DND-41 (cell line): ENCODE measurements at regions not wholly inside any gene's neighbourhood (a gene's known extent, or its start where the extent isn't known, plus 50 kb on each side); places are given as distances from the start of the nearest gene placed in this dataset.
"Not testable (repeated sequence)": the region's sequence is repeated elsewhere in the genome, so short reads cannot be mapped to it uniquely, and the experiment has no call there.

Source experiments
- ATAC-seq: fragments of 200-7000 bp; cut with Tn5 transposase; 3 replicates; pipeline ENCODE4 v1.9.1; 2021; ENCODE audit warnings: low read depth; ENCODE audit not compliant: insufficient read depth
- DNase-seq: peaks from one replicate; pipeline ENCODE4 v3.0.0-alpha.2; 2020
- H2AFZ ChIP-seq: 2 replicates; pipeline ENCODE4 v1.6.0; 2012; ENCODE audit warnings: low read depth, low read length
- H3K27ac ChIP-seq: 2 replicates; pipeline ENCODE4 v1.5.1; 2012; ENCODE audit warnings: low read length, inconsistent platforms
- H3K27me3 ChIP-seq: fragments of 200-600 bp; sonication (generic); 2 replicates; pipeline ENCODE4 v1.6.0; 2012; ENCODE audit warnings: low read length, mild to moderate bottlenecking, inconsistent platforms; ENCODE audit not compliant: insufficient read depth, poor library complexity
- H3K36me3 ChIP-seq: 2 replicates; pipeline ENCODE4 v1.5.1; 2012; ENCODE audit warnings: low read length, inconsistent platforms; ENCODE audit not compliant: insufficient read depth
- H3K4me1 ChIP-seq: 2 replicates; pipeline ENCODE4 v1.5.1; 2012; ENCODE audit warnings: mild to moderate bottlenecking, low read length; ENCODE audit not compliant: insufficient read depth
- H3K4me2 ChIP-seq: 2 replicates; pipeline ENCODE4 v1.6.0; 2012; ENCODE audit warnings: mild to moderate bottlenecking, moderate library complexity, low read length, inconsistent platforms; ENCODE audit not compliant: insufficient read depth
- H3K4me3 ChIP-seq, 2 experiments: fragments of 200-600 bp in 1 of 2; shearing (Covaris generic) in 1 of 2; 2 replicates each; pipeline ENCODE4 v1.5.1; 2012 to 2016; ENCODE audit warnings: inconsistent platforms in 2 of 2, low read length in 2 of 2, mild to moderate bottlenecking in 2 of 2, low read depth in 1 of 2, moderate library complexity in 1 of 2
- H3K79me2 ChIP-seq: 2 replicates; pipeline ENCODE4 v1.6.0; 2012; ENCODE audit warnings: low read length, inconsistent platforms; ENCODE audit not compliant: insufficient read depth
- H3K9ac ChIP-seq: 2 replicates; pipeline ENCODE4 v1.6.0; 2012; ENCODE audit warnings: low read depth, mild to moderate bottlenecking, inconsistent platforms, low read length, moderate library complexity
- H3K9me3 ChIP-seq: 2 replicates; pipeline ENCODE4 v1.5.1; 2012; ENCODE audit warnings: low read length, moderate library complexity, mild to moderate bottlenecking, inconsistent platforms; ENCODE audit not compliant: insufficient read depth, severe bottlenecking
- H4K20me1 ChIP-seq: 2 replicates; pipeline ENCODE4 v1.6.0; 2012; ENCODE audit warnings: low read length; ENCODE audit not compliant: insufficient read depth
- EZH2 ChIP-seq: IDR thresholded peaks from 3 replicates; pipeline ENCODE4 v1.6.1; 2012; ENCODE audit warnings: borderline replicate concordance, low read depth, mild to moderate bottlenecking, moderate library complexity, low read length, inconsistent platforms; ENCODE audit not compliant: severe bottlenecking
- TF ChIP-seq, protein P1 (sequence below): IDR thresholded peaks from 2 replicates; pipeline ENCODE4 v1.5.1; 2012; ENCODE audit warnings: borderline replicate concordance, low read length, moderate library complexity, mild to moderate bottlenecking; ENCODE audit not compliant: poor library complexity, severe bottlenecking; ENCODE audit errors: extremely low read depth

DNA sequence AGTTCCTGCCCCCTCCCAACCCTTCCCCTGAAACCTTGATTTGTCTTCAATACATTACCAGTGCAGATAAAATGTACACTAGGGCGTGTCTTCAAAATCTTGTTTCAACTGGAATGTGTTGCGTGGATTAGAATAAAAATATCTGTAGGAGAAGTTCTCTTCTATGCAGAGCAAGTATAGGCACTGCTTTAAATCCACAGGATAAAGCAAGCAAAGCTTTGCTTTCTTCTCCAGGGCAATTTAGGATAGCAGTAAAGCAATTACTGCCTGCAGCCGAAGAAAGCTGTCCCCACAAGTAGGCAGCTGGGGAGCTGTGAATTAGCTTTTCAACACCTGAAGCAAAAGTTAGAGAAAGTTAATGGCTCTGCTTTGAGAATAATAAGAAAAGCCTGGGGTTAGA is 329.7 kb upstream of the KCNMB2 start:
- no peak overlapping the region for H2AFZ ChIP-seq
- DNase-seq, result no peak
- no peak for ATAC-seq
- no peaks in the 10 kb centered on the region for H3K9me3 ChIP-seq
- no peaks in the 10 kb centered on the region for H3K27me3 ChIP-seq
- H4K20me1 ChIP-seq, result no peaks in the 10 kb centered on the region
- no peak overlapping the region for H3K4me3 ChIP-seq
- H3K4me2 ChIP-seq, result no peak overlapping the region
- no peaks in the 10 kb centered on the region for H3K36me3 ChIP-seq
- no peaks in the 10 kb centered on the region for H3K4me1 ChIP-seq
- no peaks in the 10 kb centered on the region for H3K79me2 ChIP-seq
- TF ChIP-seq, protein P1, sequence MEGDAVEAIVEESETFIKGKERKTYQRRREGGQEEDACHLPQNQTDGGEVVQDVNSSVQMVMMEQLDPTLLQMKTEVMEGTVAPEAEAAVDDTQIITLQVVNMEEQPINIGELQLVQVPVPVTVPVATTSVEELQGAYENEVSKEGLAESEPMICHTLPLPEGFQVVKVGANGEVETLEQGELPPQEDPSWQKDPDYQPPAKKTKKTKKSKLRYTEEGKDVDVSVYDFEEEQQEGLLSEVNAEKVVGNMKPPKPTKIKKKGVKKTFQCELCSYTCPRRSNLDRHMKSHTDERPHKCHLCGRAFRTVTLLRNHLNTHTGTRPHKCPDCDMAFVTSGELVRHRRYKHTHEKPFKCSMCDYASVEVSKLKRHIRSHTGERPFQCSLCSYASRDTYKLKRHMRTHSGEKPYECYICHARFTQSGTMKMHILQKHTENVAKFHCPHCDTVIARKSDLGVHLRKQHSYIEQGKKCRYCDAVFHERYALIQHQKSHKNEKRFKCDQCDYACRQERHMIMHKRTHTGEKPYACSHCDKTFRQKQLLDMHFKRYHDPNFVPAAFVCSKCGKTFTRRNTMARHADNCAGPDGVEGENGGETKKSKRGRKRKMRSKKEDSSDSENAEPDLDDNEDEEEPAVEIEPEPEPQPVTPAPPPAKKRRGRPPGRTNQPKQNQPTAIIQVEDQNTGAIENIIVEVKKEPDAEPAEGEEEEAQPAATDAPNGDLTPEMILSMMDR, result no peak
- TF ChIP-seq EZH2, result no peak
- no peak overlapping the region for H3K9ac ChIP-seq
- no peak overlapping the region for H3K27ac ChIP-seq

DNA sequence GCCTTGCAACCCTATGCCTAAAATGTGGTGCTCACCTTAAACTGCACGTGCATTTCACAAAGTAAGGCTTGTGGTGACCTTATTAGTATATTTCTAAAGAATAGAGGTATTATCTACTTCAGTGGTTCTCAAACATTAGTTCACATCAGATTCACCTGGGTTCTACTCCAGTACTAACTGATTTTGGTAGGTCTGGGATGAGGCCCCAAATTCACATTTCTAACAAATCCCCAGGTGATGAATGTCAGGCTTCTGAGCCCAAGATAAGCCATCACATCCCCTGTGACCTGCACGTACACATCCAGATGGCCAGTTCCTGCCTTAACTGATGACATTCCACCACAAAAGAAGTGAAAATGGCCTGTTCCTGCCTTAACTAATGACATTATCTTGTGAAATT is 329.1 kb upstream of the KCNMB2 start:
- H3K9ac ChIP-seq, H3K9me3 ChIP-seq, DNase-seq, H3K36me3 ChIP-seq, H3K4me1 ChIP-seq, H3K4me3 ChIP-seq, H3K27me3 ChIP-seq, H3K4me2 ChIP-seq, H4K20me1 ChIP-seq, H2AFZ ChIP-seq, ATAC-seq, H3K79me2 ChIP-seq, H3K27ac ChIP-seq: not testable (repeated sequence)

DNA sequence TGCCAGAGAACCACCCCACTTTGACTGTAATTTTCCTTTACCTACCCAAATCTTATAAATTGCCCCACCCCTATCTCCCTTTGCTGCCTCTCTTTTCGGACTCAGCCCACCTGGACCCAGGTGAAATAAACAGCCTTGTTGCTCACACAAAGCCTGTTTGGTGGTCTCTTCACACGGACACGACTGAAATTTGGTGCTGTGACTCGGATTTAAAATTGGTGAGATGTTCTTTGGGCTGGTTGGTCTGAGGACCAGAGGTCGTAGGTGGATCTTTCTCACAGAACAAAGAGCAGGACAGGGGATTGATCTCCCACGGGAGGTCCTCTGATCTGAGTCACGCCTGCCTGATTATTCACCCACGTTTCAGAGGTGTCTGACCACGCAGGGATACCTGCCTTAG is 328.6 kb upstream of the KCNMB2 start:
- H3K79me2 ChIP-seq, H3K27me3 ChIP-seq, H2AFZ ChIP-seq, H3K4me3 ChIP-seq, DNase-seq, H3K27ac ChIP-seq, H3K9ac ChIP-seq, H3K9me3 ChIP-seq, H3K4me1 ChIP-seq, H3K4me2 ChIP-seq, ATAC-seq, H4K20me1 ChIP-seq, H3K36me3 ChIP-seq: not testable (repeated sequence)

DNA sequence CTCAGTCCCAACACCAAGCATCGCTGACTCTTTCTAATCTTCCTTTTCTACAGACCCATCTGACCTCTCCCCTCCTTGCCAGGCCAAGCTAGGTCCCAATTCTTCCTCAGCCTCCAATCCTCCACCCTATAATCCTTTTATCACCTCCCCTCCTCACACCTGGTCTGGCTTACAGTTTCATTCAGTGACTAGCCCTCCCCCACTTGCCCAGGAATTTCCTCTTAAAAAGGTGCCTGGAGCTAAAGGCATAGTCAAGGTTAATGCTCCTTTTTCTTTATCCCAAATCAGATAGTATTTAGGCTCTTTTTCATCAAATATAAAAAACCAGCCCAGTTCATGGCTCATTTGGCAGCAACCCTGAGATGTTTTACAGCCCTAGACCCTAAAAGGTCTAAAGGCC is 327.1 kb upstream of the KCNMB2 start:
- ATAC-seq, H3K9ac ChIP-seq, H2AFZ ChIP-seq, H3K27ac ChIP-seq, H3K36me3 ChIP-seq, H3K4me3 ChIP-seq, H3K4me2 ChIP-seq, H3K9me3 ChIP-seq, DNase-seq, H3K27me3 ChIP-seq, H3K79me2 ChIP-seq, H3K4me1 ChIP-seq, H4K20me1 ChIP-seq: not testable (repeated sequence)

DNA sequence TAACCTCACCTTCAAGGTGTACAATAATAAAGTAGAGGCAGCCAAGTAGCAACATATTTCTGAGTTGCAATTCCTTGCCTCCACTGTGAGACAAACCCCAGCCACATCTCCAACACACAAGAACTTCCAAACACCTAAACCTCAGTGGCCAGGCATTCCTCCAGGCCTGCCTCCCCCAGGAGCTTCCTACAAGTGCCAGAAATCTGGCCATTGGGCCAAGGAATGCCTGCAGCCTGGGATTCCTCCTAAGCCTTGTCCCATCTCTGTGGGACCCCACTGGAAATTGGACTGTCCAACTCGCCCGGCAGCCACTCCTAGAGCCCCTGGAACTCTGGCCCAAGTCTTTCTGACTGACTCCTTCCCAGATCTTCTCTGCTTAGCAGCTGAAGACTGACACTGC is 326.6 kb upstream of the KCNMB2 start:
- H3K27me3 ChIP-seq, H3K4me3 ChIP-seq, H3K27ac ChIP-seq, H3K4me2 ChIP-seq, H3K4me1 ChIP-seq, H4K20me1 ChIP-seq, H3K9me3 ChIP-seq, H3K79me2 ChIP-seq, H3K9ac ChIP-seq, ATAC-seq, DNase-seq, H2AFZ ChIP-seq, H3K36me3 ChIP-seq: not testable (repeated sequence)

DNA sequence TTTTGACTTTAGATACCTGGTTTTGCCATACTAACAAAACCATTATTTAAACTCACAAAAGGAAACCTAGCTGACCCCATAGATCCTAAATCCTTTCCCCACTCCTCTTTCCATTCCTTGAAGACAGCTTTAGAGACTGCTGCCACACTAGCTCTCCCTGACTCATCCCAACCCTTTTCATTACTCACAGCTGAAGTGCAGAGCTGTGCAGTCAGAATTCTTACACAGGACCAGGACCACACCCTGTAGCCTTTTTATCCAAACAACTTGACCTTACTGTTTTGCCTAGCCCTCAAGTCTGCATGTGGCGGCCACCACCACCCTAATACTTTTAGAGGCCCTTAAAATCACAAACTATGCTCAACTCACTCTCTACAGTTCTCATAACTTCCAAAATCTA is 325.1 kb upstream of the KCNMB2 start:
- not testable (repeated sequence) for H3K4me3 ChIP-seq, H3K36me3 ChIP-seq, H3K4me2 ChIP-seq, H2AFZ ChIP-seq, H3K4me1 ChIP-seq, H4K20me1 ChIP-seq, H3K27ac ChIP-seq, DNase-seq, H3K9ac ChIP-seq, H3K27me3 ChIP-seq, ATAC-seq, H3K79me2 ChIP-seq, H3K9me3 ChIP-seq
